ENCODE measurements at regions not wholly inside any gene's neighbourhood (a gene's known extent, or its start where the extent isn't known, plus 50 kb on each side); places are given as distances from the start of the nearest gene placed in this dataset.

- no TSS peak for BruUV-seq (replicated peaks)
Observed at GRCh38 chr3:139261754-139262586, 81.8 kb upstream of the MRPS22 start.

GRCh38 chr3:139263798-139264197 lies 80.0 kb upstream of the MRPS22 start:
- no peak overlapping the region for H3K4me3 ChIP-seq (ENCODE audit: low read depth, low read length, poor library complexity, severe bottlenecking)
- no peaks in the 10 kb centered on the region for H3K4me1 ChIP-seq (ENCODE audit: insufficient read depth, low read length, poor library complexity, severe bottlenecking)
- intact Hi-C loops (cut with micrococcal nuclease; ENCODE audit: unreplicated experiment), result no loop called here
- DNase-seq (ENCODE audit: low spot score), result no peak
- H3K36me3 ChIP-seq (ENCODE audit: insufficient read depth, low read length, poor library complexity, severe bottlenecking), result no peaks in the 10 kb centered on the region
- POLR2A ChIA-PET (ENCODE audit: low non-redundant PET), result no interaction called here
- H3K27ac ChIP-seq (ENCODE audit: low read depth, low read length, poor library complexity, severe bottlenecking), result no peak overlapping the region
- CTCF ChIA-PET, result no interaction called here
- H3K9me3 ChIP-seq (ENCODE audit: low read depth, low read length, poor library complexity, severe bottlenecking), result no peaks in the 10 kb centered on the region
- peaks cover 23% of the 10 kb centered on the region for H3K27me3 ChIP-seq (replicated peaks; ENCODE audit: insufficient read depth, low read depth, low read length, poor library complexity)
- TF ChIP-seq CTCF (conservative IDR thresholded peaks at IDR 0.05; ENCODE audit: low read depth, low read length) (no peak), EZH2 (IDR thresholded peaks at IDR 0.05; ENCODE audit: borderline replicate concordance, low read depth, low read length, poor library complexity, severe bottlenecking) (no peak)
- BruUV-seq (replicated peaks), result no TSS peak

More at GRCh38 chr3:139261754-139262586, 81.8 kb upstream of the MRPS22 start:
- POLR2A ChIA-PET (ENCODE audit: low non-redundant PET), result no interaction called here
- Histone ChIP-seq H3K4me1 (ENCODE audit: insufficient read depth, low read length, poor library complexity, severe bottlenecking) (no peaks in the 10 kb centered on the region), H3K4me3 (ENCODE audit: low read depth, low read length, poor library complexity, severe bottlenecking) (no peak overlapping the region), H3K9me3 (ENCODE audit: low read depth, low read length, poor library complexity, severe bottlenecking) (no peaks in the 10 kb centered on the region), H3K27ac (ENCODE audit: low read depth, low read length, poor library complexity, severe bottlenecking) (no peak overlapping the region), H3K27me3 (replicated peaks; ENCODE audit: insufficient read depth, low read depth, low read length, poor library complexity) (peaks cover 35% of the 10 kb centered on the region), H3K36me3 (ENCODE audit: insufficient read depth, low read length, poor library complexity, severe bottlenecking) (no peaks in the 10 kb centered on the region)
- TF ChIP-seq EZH2 (IDR thresholded peaks at IDR 0.05; ENCODE audit: borderline replicate concordance, low read depth, low read length, poor library complexity, severe bottlenecking), result no peak
- no peak for TF ChIP-seq CTCF (conservative IDR thresholded peaks at IDR 0.05; ENCODE audit: low read depth, low read length)
- no peak for DNase-seq (ENCODE audit: low spot score)
- CTCF ChIA-PET, result no interaction called here
- intact Hi-C loops (cut with micrococcal nuclease; ENCODE audit: unreplicated experiment), result no loop called here

GRCh38 chr3:139264375-139264774 lies 79.4 kb upstream of the MRPS22 start:
- Histone ChIP-seq H3K9me3 (ENCODE audit: low read depth, low read length, poor library complexity, severe bottlenecking) (no peaks in the 10 kb centered on the region), H3K27ac (ENCODE audit: low read depth, low read length, poor library complexity, severe bottlenecking) (no peak overlapping the region), H3K36me3 (ENCODE audit: insufficient read depth, low read length, poor library complexity, severe bottlenecking) (no peaks in the 10 kb centered on the region), H3K4me3 (ENCODE audit: low read depth, low read length, poor library complexity, severe bottlenecking) (no peak overlapping the region), H3K27me3 (replicated peaks; ENCODE audit: insufficient read depth, low read depth, low read length, poor library complexity) (peaks cover 22% of the 10 kb centered on the region), H3K4me1 (ENCODE audit: insufficient read depth, low read length, poor library complexity, severe bottlenecking) (no peaks in the 10 kb centered on the region)
- ChIA-PET CTCF (no interaction called here), POLR2A (ENCODE audit: low non-redundant PET) (no interaction called here)
- no TSS peak for BruUV-seq (replicated peaks)
- no peak for TF ChIP-seq EZH2 (IDR thresholded peaks at IDR 0.05; ENCODE audit: borderline replicate concordance, low read depth, low read length, poor library complexity, severe bottlenecking)
- TF ChIP-seq CTCF (conservative IDR thresholded peaks at IDR 0.05; ENCODE audit: low read depth, low read length), result no peak
- no peak for DNase-seq (ENCODE audit: low spot score)
- intact Hi-C loops (cut with micrococcal nuclease; ENCODE audit: unreplicated experiment), result no loop called here

Measured in A673 (cell line).